Thoracic aorta (tissue), 2 donors: ENCODE measurements at regions not wholly inside any gene's neighbourhood (a gene's known extent, or its start where the extent isn't known, plus 50 kb on each side); places are given as distances from the start of the nearest gene placed in this dataset.

Source experiments
- ATAC-seq: fragments of 150-250 bp; one replicate; pipeline ENCODE4 v1.8.0; 2017; ENCODE audit warnings: low read depth; ENCODE audit not compliant: insufficient number of reproducible peaks, low FRiP score
- DNase-seq: peaks from one replicate; pipeline ENCODE4 v3.0.0-alpha.2; 2020; ENCODE audit warnings: low spot score
- H3K27ac ChIP-seq, 2 donors: fragments of 200-600 bp; sonication (generic); 1 replicate in 1 of 2; 2 replicates in 1 of 2; pipeline ENCODE4 v1.5.1; 2016; ENCODE audit warnings: mild to moderate bottlenecking in 2 of 2, moderate library complexity in 2 of 2
- H3K27me3 ChIP-seq: fragments of 200-600 bp; sonication (generic); replicated peaks from 2 replicates; pipeline ENCODE4 v1.6.0; 2016; ENCODE audit warnings: mild to moderate bottlenecking; ENCODE audit not compliant: insufficient read depth
- H3K36me3 ChIP-seq: fragments of 200-600 bp; sonication (generic); one replicate; pipeline ENCODE4 v1.5.1; 2016
- H3K4me1 ChIP-seq, 2 donors: fragments of 200-600 bp; sonication (generic); 1 replicate in 1 of 2; 2 replicates in 1 of 2; pipeline versions ENCODE4 v1.5.1 to v1.6.0; 2016; ENCODE audit warnings: low read depth in 2 of 2, mild to moderate bottlenecking in 1 of 2; ENCODE audit not compliant: control insufficient read depth in 1 of 2
- H3K4me3 ChIP-seq: fragments of 200-600 bp; sonication (generic); 2 replicates; pipeline ENCODE4 v1.5.1; 2016; ENCODE audit warnings: mild to moderate bottlenecking
- H3K9me3 ChIP-seq: fragments of 200-600 bp; sonication (generic); 2 replicates; pipeline ENCODE4 v1.5.1; 2016
- CTCF ChIP-seq: fragments of 200-600 bp; sonication (generic); IDR thresholded peaks from one replicate; pipeline ENCODE4 v1.5.1; 2019; ENCODE audit warnings: antibody characterized with exemption

GRCh38 chr6:146878952-146879340, 280.2 kb downstream of the ADGB start:
- TF ChIP-seq CTCF = no peak
- H3K4me3 ChIP-seq = no peak overlapping the region
- H3K36me3 ChIP-seq = no peaks in the 10 kb centered on the region
- no peaks in the 10 kb centered on the region for H3K27me3 ChIP-seq
- H3K9me3 ChIP-seq = no peaks in the 10 kb centered on the region
- ATAC-seq = no peak
- peaks cover 0 to 4% of the 10 kb centered on the region in 2 donors for H3K4me1 ChIP-seq
- no peak overlapping the region for H3K27ac ChIP-seq
- no peak for DNase-seq

- Histone ChIP-seq H3K9me3 (no peaks in the 10 kb centered on the region), H3K36me3 (no peaks in the 10 kb centered on the region), H3K4me3 (no peak overlapping the region), H3K4me1 (peaks cover 0 to 4% of the 10 kb centered on the region in 2 donors), H3K27me3 (no peaks in the 10 kb centered on the region), H3K27ac (no peak overlapping the region)
- ATAC-seq (no peak), DNase-seq (no peak)
- no peak for TF ChIP-seq CTCF
Observed at GRCh38 chr6:146879406-146880117, 280.8 kb downstream of the ADGB start.

GRCh38 chr6:146881228-146882181, 282.7 kb downstream of the ADGB start:
- H3K27ac ChIP-seq = no peak overlapping the region
- no peaks in the 10 kb centered on the region for H3K9me3 ChIP-seq
- H3K27me3 ChIP-seq = no peaks in the 10 kb centered on the region
- peaks cover 0 to 4% of the 10 kb centered on the region in 2 donors for H3K4me1 ChIP-seq
- no peak overlapping the region for H3K4me3 ChIP-seq
- DNase-seq = no peak
- H3K36me3 ChIP-seq = no peaks in the 10 kb centered on the region
- TF ChIP-seq CTCF = no peak
- no peak for ATAC-seq

- ATAC-seq (no peak), DNase-seq (no peak)
- no peak for TF ChIP-seq CTCF
- Histone ChIP-seq H3K4me3 (no peak overlapping the region), H3K36me3 (no peaks in the 10 kb centered on the region), H3K27ac (no peak overlapping the region), H3K9me3 (no peaks in the 10 kb centered on the region), H3K4me1 (no peaks in the 10 kb centered on the region), H3K27me3 (no peaks in the 10 kb centered on the region)
Observed at GRCh38 chr6:146883640-146884531, 285.1 kb downstream of the ADGB start.
